NCI-H1436 (cell line): ENCODE measurements at regions not wholly inside any gene's neighbourhood (a gene's known extent, or its start where the extent isn't known, plus 50 kb on each side); places are given as distances from the start of the nearest gene placed in this dataset.
A peak's percentile ranks its signal among the peaks of the same experiment; 100 is the strongest.
"Not testable (repeated sequence)": the region's sequence is repeated elsewhere in the genome, so short reads cannot be mapped to it uniquely, and the experiment has no call there.

Source experiments
- DNase-seq: peaks from one replicate; lab custom pipeline; 2025; lab: John Stamatoyannopoulos, UW

DNA sequence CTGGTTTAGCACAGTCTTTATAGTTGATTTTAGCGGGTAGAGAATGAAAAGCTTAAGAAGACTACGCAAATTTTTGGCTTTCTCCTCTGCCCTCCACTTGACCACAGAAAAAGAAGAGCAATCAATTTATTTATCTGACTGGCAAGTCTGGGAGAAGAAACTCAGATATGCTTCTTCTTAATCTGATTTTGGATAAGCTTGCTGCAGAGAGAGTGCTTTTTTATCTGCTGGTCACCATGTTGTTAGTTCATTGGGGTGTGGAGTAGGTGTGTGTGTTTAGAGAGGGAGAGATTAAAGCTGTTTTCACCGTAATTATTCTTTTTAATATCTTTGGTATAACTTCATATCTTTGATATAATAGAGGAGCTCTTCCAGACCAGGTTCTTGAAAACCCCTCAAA lies 471.4 kb upstream of the SLC10A2 start:
- no peak for DNase-seq

DNA sequence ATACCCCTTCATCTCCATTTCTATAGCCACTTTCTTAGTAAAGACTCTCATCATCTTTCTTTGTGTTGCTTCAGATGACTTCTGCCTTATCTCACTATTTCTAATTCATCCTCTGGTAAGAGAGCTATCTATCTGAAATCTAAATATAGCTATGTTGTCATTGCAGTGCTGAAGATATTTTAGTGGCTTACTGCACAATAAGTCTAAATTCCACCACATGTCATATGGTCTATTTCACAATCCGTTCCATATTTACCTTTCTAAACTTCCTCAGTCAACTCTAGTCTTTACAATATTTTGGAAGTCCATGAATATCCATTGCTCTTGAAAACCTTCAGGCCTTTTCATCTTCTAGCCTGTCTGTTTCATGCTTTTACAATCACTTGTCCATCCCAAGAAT lies 465.1 kb upstream of the SLC10A2 start:
- no peak for DNase-seq

DNA sequence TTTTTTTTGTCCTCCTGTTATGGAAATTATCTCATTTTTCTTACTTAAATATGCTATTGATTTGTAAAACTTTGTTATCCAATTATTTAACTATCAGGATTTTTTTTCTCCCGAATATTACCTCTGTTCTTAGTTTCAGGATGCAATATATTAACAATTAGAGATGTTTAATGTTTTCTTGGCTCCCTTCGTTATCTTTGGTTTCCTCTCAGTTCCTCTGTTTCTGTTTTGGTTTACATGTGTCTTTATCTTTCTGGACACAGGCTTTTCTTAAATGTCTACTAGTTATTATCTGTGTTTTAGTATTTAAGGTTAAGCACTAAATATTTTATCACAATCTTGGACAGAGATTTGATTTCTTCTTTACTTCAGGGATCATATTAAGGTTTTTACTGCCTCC lies 462.2 kb upstream of the SLC10A2 start:
- DNase-seq = no peak

DNA sequence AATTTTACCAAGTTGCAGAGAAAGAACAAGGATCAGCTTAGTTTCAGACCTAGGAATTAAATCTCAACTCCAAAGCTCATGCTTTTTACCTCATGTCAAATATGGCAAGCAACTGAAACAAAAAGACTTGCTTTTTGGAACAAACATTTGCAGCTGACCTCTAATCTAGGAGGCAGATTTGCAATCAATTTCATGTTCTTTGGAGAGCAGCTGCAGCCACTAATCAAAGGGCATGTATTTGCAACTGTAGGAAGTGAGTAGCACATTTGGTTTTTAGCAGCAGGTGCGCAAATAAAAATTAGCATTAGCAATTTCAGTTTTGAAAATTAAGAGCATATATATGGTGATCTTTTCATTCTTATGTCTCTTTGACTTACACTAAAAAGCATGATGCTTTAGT lies 459.3 kb upstream of the SLC10A2 start:
- DNase-seq = peak; percentile 28

DNA sequence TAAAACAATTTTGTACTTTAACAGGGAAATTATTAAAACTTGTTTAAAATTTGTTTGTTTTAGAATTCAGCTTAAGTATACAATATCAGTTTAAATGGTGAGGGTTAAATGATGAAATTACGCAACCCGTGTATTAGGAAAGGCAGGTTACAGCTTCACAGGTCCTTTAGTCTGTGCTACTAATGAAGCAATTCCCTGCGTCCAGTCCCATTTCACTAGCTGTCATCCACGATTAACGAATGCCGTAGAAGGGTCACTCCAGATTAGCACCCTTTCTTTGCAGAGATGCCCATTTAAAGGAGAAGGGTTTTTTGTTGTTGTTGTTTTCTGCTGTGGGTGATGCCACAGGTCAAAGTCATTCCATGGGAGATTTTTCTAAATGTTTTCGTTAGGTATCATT lies 457.6 kb upstream of the SLC10A2 start:
- DNase-seq = no peak

DNA sequence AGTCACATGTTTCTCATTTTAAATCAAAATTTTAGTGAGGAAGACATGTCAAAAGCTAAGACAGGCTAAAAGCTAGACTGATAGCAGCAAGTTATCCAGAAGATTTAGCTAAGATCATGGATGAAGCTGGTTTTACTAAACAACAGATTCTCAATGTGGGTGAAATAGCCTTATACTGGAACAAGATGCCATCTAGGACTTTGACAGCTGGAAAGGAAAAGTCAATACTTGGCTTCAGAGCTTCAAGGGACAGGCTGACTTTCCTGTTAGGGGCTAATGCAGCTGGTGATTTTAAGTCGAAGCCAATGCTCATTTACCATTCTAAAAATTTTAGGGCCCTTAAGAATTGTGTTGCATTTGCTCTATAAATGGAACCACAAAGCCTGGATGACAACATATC lies 455.3 kb upstream of the SLC10A2 start:
- DNase-seq = no peak

DNA sequence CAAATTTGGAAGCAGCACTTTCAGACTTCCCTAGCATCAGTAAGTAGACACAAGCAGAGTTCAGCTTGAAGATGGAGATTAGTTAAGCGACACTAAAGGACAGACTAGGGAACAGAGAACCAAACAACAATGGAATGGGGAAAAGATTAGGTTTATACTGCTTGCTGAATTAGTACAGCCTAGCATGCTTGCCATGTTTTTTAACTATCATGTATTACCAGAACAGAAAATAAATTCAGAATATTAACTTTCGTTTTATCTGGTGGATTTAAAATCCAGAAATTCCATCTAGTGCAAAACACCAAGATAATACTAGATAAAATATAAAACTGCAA lies 451.5 kb upstream of the SLC10A2 start:
- no peak for DNase-seq

DNA sequence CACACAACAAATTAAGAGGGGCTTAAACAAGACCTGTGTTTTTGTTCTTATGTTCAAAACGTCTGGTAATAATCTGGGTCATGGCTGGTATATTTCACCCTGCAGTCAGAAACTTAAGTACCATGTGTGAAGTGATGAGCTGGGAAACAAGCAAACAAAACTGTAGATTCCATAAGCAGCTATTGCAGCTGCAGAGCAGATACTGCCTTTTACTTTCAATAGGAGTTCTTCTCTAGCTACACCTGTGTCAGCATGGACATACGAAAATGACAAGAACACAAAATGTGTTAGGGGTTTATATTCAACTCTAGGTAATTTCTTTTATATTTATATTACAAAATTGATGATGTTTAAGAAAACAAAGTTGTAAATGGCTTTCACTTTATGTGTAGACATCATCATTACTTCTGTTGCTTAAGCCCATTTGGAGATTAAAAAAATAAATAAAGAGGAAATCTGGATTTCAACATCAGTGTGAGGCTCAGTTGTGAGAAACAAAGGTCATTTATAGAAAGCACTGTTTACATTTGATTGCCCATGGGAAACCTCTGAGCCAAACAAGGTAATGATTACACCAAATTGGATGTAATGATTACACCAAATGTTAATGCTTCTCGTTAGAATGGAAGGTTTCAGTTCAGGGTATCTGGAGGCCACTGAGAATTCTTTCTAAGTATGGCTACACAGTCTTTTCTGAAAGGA lies 451.0 kb upstream of the SLC10A2 start:
- peak; percentile 77 for DNase-seq

DNA sequence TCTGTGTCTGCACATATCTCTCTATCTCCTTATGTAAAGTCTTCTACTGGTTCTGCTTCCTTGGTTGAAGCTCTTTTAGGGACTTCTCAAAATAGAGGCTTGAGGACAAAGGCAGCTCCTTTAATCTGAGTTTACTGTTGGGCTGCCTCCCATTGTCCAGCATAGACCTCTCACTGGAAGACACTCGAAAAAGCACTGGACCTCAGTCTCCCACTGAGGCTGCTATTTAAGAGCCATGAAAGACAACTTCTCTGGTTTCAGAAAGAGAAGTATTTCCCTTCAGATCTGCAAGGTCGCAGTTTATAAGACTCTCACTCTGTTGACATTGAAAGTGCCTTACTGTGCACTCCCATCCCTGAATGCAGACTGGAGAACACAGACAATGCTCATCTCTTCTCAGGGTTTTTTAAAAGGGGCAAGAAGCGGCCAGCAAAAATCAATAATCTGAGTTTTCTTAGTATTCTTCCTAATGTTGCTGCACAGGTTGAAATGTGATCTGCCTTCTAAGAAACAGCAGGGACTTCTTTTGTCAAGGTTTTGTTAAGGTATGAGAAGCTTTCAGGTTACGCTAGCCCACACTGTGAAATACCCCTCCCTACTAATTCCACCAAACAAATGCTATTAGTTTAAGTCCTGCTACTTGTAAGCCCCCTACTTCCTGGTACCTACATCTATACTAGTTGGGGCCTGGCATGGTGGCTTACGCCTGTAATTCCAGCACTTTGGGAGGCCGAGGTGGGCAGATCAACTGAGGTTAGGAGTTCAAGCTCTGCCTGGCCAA lies 450.0 kb upstream of the SLC10A2 start:
- no peak for DNase-seq

DNA sequence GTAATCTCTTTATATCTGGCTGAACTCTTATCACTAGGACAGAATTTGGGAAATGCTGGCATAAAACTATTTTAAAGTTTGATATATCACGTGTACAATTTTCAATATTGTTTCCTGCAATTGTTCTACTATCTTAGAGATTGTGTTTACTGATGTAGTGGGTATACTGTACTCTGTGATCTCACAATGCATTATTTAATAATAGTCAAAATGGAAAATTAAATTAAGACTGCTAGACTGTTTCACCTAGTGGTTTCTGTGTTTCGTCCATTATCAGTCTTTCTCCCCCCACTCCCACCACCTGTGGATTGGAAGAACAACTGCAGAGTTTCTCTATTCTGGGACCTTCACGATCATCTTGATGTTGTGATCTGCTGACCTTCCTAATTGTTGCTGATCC lies 449.2 kb upstream of the SLC10A2 start:
- DNase-seq = no peak

DNA sequence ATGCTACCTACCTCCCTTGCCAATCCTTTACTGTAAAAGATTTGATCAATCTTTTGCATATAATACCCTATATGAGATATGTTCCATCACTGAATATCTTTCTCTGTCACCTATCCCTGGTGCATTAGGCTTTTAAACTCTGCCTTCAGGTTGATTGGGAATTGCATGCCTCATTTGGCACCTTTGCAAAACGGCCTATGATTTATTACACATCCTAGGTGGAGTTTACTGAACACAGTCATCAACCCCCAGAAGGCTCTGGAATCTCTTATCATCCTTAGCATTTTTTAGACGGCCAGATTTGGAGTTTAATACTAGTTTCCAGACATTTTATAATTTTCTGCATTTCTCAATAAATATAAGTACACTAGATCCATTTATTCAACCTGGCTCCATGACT lies 448.4 kb upstream of the SLC10A2 start:
- no peak for DNase-seq

DNA sequence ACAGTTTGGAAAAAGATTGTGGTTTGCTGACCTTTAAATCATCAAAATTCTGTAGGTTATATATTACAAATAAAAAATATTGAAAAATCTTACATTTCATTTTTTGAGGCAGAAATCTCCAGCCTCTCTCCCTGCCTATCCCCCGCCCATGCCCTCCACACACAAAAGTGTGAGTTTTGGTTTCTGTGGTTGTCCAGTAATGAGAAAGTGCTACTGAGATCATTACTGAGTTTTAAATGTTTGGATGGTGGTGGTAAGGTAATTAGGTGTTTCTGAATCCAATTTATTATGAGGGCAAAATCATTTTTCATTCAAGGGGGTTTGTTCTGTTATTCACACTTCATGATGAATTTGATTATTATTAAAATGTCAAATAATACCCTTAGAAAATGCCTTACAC lies 448.0 kb upstream of the SLC10A2 start:
- no peak for DNase-seq

DNA sequence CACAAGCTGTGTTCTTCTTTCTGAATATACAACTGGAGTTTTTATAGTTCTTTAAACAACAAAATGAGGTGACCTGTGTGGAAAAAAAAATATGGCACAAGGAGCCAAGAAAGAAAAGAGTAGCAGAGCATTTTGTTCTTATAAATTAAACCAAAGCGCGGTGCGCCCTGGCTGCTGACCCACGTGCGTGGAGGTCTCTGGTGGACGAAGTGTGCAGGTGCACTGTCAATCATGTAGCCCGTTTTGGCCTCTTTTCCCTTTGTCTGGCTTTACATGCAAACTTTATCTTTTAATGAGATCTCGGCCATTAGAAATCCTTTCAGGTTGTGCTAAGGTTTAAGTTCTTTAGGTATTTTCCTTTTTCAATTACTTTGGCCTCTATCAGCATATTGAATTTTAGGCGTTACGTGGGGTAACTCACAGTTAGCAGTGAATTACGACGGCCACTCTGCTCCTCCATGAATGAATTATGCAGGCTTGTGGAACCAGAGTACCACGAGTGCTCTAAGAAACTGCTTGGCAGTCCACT lies 443.9 kb upstream of the SLC10A2 start:
- no peak for DNase-seq

DNA sequence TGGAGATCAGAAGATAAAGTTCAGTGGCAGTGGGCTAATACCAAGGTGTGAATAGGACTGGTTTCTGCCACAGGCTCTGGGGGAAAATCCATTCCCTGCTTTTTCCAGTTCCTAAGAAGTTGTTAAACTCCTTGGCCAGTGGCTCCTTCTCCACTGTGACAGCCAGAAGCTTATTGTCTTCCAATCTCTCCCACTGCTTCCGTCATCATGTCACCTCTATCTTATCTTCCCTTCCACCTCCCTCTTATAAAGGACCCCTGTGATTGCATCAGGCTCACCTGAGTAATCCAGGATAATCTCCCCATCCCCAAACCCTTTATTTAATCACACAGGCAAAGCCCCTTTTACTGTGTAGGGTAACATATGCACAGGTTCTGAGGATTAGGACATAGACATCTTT lies 431.2 kb upstream of the SLC10A2 start:
- no peak for DNase-seq

DNA sequence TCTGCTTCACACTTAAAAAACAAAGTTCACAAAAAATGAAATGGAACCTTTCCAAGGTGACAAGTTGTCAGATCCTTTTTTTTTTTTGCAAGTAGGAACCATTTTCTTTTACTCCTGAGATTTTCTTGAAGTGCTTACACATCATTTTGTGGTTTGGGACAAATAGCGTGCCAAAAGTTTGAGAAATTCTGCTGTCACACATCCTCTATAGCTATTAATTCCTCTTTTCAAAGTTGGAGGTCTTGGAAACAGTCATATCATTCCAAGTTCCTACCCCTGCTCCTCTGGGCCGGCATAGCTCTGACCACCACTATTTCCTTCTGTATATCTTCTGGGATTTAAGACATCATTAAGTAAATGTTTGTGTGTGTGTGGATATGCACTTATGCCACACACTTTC lies 421.6 kb upstream of the SLC10A2 start:
- no peak for DNase-seq

DNA sequence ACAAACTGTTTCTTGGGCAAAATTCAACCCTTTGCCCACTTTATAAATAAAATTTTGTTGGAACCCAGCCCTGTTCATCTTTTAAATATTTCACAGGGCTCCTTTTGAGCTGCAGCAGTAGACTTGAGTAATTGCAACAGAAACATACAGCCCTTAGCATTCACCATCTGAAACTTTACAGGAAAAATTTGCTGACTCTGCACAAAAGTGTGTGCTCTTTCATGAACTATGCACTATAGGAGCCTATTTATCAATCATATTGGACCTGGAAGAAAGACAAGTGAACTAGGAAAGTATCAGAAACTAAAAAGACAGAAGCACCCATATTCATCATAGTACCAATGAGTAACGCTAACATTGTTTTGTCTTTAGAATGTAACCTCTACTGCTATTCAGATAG lies 406.9 kb upstream of the SLC10A2 start:
- no peak for DNase-seq

DNA sequence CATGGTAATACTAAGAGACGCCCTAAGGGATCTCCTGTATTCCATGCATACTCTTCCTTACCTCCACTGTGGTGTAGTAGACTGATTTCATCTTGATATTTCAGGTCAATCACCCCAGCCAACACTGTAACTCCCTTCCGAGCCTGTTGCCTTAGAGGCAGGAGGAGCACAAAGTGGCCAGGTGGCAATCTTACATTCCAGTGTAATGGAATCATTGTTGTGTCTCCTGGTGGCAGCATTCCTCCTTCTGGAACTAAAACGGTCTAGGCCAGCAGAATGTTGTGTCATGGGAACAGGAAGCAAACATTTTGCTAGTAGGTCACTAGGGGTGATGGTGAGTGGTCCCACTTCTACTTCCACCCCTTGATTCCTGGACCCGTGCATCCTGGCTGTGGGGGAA lies 405.7 kb upstream of the SLC10A2 start:
- no peak for DNase-seq

DNA sequence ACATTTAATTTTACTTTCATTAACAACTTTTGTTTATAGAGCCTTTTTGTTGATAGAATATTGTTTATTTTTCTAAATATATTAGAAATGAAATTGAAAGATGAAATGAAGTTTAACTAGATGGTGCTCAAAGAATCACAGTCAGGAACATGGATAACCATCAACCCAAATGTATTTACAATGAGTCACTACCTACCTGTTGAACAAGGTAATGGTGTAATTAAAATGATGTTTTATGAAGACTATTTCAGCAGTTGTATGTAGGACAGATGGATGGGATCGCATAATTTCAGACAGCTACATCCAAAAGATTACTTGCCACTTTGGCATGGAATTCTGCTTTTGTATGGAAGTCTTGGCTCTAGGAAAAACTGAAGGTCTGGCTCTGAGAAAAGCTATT lies 403.6 kb upstream of the SLC10A2 start:
- DNase-seq = no peak

DNA sequence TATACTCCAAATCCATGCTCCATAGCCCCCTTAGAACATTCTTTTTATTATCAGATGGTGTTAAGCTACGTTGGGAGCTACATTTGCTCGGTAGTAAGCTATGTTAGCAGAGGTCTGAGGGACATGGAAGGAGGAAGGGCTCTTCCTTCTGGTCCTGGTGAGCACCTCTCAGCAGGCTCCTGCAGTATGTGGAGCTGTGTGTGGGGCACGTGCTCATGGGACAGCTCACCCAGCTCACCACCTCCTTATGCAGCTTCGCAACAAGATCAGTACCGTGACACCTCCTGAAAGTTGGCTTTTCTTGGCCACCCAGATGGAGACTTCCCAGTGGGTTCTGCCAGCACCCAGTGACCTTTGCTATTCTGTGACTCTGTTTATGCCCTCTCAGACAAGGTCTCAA lies 400.5 kb upstream of the SLC10A2 start:
- DNase-seq = no peak

DNA sequence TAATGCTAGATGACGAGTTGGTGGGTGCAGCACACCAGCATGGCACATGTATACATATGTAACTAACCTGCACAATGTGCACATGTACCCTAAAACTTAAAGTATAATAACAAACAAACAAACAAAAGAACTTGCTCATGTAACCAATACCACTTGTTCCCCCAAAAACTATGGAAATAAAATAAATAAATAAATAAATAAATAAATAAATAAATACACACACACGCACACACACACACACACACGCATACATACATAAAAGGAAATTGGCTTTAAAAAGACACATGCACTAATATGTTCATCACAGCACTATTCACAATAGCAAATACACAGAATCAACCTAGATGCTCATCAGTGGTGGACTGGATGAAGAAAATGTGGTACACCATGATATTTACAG lies 394.0 kb upstream of the SLC10A2 start:
- DNase-seq = not testable (repeated sequence)

DNA sequence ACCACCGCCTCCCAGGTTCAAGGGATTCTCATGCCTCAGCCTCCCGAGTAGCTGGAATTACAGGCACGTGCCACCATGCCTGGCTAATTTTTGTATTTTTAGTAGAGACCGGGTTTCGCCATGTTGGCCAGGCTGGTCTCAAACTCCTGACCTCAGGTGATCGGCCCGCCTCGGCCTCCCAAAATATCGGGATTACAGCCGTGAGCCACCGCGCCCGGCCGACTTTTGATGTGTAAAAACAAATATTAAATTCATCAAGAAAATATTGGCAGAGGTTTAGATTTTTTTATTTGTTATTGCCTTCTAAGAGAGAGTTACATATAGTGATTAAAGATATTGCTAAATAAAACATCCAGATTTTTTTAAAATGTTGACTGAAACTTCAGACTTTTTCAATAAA lies 390.8 kb upstream of the SLC10A2 start:
- DNase-seq = not testable (repeated sequence)

DNA sequence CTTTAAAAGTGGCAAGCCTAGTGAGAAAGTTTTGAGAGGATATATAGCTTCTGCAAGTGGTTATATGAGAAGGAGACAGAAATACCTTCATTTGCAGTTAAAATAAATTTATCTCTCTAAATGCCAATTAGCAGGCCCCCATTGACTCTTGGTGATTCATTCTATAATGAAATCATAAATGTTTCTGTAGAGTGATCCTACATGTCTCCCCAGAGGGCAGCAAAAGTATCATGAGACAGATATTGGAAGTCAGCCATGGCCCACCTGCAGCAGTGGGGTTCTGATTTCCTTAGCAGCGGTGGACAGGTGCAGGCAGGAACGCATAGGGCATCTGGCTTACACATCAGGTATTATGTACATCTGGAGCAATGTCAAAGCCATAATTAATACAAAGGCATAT lies 385.4 kb upstream of the SLC10A2 start:
- peak; percentile 57 for DNase-seq

DNA sequence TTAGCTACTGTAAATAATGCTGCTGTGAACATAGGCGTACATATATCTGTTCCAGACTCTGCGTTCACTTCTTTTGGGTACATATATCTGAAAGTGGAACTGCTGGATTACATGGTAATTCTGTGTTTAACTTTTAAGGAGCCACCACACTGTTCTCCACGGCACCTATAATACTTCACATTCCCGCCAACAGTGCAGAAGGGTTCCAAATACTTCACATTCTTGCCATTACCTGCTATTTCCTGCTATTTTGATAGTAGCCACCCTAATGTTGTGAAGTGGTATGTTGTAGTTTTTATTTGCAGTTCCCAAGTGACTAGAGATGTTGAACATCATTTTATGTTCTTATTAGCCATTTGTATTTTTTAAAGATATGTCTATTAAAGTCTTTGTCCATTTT lies 377.4 kb upstream of the SLC10A2 start:
- no peak for DNase-seq

DNA sequence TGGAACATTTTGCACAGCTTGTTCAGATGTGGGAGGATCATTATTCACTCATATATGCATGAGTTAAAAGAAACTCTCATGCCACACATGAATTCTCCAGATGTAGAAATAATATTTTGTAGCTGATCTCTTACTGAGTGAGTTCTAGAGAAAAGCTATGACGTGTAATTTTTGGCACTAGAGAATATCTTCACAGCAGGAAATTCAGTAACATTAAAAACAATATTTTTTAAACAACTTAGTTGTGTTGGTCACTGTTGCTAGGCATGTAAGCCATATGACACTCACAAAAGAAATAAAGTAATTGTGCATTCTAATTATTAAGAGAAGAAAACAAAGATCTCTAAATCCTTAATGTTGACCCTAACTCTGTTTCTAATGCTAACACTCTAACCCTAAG lies 371.4 kb upstream of the SLC10A2 start:
- DNase-seq = no peak
